Adipose tissue (tissue), 3 donors: ENCODE measurements at regions not wholly inside any gene's neighbourhood (a gene's known extent, or its start where the extent isn't known, plus 50 kb on each side); places are given as distances from the start of the nearest gene placed in this dataset.
"Not testable (repeated sequence)": the region's sequence is repeated elsewhere in the genome, so short reads cannot be mapped to it uniquely, and the experiment has no call there.

Experiments used
- H3K27ac ChIP-seq: one replicate; pipeline ENCODE4 v1.5.1; 2013; ENCODE audit warnings: low read depth, low read length
- WGBS, 3 donors: extraction: QIAGEN DNeasy Blood & Tissue Kit; methylation state at CpG; one replicate each; pipeline ENCODE4 v1.1.7; 2013; 5-methylcytosine and 5-hydroxymethylcytosine counted together
- donor health status: healthy with polysubstance abuse.
- donor health status: Bipolar disorder and iron deficiency.
- donor health status: healthy.

- WGBS, 3 donors: 59 to 87% (median 78%) methylated on average over 1 of the region's 1 CpG
These were observed 179.3 kb upstream of the ANKRD28 start for GRCh38 chr3:15977090-15977489.

GRCh38 chr3:15977598-15978232 lies 179.9 kb upstream of the ANKRD28 start:
- no peak overlapping the region for H3K27ac ChIP-seq
- 82 to 91% (median 86%) methylated on average over 5 to 6 of the region's 6 CpGs for WGBS, 3 donors

More at GRCh38 chr3:15977090-15977489, 179.3 kb upstream of the ANKRD28 start:
- H3K27ac ChIP-seq: no peak overlapping the region

GRCh38 chr3:15978801-15979200 lies 181.0 kb upstream of the ANKRD28 start:
- WGBS, 3 donors: 93 to 100% (median 95%) methylated on average over 2 of the region's 2 CpGs

DNA sequence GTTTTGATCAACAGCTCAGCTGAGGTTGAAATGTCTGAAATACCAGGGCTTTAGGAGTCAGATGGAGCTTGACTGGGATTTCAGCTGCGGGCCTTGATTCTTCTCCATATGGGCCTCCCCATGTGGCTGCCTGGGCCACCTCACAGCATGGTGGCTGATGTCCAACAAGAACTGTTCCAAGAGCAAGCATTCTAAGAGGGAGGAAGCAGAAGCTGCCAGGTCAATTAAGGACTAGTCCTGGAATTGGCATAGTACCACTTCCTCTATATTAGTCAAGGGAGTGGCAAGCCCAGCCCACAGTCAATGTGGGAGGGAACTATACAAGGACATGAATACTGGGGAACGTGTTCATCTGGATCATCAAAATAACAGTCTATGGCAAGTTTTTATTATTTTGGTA lies 181.7 kb upstream of the ANKRD28 start:
- no peak overlapping the region for H3K27ac ChIP-seq
- WGBS, 3 donors: 61 to 88% (median 77%) methylated on average over 2 of the region's 2 CpGs

More at GRCh38 chr3:15978801-15979200, 181.0 kb upstream of the ANKRD28 start:
- no peak overlapping the region for H3K27ac ChIP-seq

GRCh38 chr3:15979900-15980299 lies 182.1 kb upstream of the ANKRD28 start:
- H3K27ac ChIP-seq: no peak overlapping the region
- WGBS, 3 donors: 85 to 94% (median 87%) methylated on average over 3 of the region's 3 CpGs

- no peak overlapping the region for H3K27ac ChIP-seq
- WGBS, 3 donors: 72 to 90% (median 89%) methylated on average over 1 of the region's 1 CpG
These were observed 184.5 kb upstream of the ANKRD28 start for GRCh38 chr3:15982243-15982642.

GRCh38 chr3:15982667-15983196 lies 185.0 kb upstream of the ANKRD28 start:
- H3K27ac ChIP-seq: no peak overlapping the region

DNA sequence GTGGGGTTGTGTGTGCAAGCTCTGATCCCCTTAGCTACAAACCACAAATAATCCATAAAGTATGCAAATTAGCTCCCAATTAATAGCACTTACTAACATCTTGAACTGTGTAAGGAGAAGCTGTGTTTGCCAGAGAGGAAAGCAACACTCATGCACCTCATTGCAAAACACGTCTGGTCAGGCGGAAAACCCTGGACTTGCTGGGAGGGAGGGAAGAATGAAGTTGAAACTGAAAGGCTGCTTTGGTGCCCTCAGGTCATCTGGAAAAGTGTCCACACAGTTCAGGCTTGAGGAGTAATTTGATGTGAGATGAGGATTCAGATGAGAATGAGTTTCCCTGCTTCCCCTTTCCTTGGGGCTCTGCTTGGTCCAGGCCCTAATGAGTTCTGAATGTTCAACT lies 185.5 kb upstream of the ANKRD28 start:
- H3K27ac ChIP-seq: no peak overlapping the region
- 52 to 86% (median 63%) methylated on average over 2 of the region's 2 CpGs for WGBS, 3 donors

More at GRCh38 chr3:15982667-15983196, 185.0 kb upstream of the ANKRD28 start:
- 69 to 82% (median 81%) methylated on average over 10 of the region's 10 CpGs for WGBS, 3 donors

DNA sequence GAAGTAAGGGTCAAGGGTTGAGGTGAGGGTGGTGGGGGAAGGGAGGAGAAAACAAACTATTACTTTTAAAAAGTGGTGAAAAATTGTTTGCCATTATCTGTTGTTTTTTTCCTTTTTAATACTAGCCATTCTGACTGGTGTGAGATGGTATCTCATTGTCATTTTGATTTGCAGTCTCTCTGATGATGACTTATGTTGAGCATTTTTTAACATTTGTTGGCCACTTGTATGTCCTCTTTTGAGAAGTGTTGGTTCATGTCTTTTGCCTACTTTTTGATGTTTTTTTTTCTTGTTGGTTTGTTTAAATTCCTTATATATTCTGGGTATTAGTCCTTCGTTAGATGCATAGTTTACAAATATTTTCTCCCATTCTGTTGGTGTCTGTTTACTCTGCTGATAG lies 185.9 kb upstream of the ANKRD28 start:
- 85 to 95% (median 92%) methylated on average over 1 of the region's 1 CpG for WGBS, 3 donors

GRCh38 chr3:15989419-15989818 lies 185.1 kb upstream of the GALNT15 start:
- H3K27ac ChIP-seq: no peak overlapping the region
- WGBS, 3 donors: 83 to 97% (median 83%) methylated on average over 1 of the region's 1 CpG

More for the DNA sequence above, 185.9 kb upstream of the ANKRD28 start:
- no peak overlapping the region for H3K27ac ChIP-seq

DNA sequence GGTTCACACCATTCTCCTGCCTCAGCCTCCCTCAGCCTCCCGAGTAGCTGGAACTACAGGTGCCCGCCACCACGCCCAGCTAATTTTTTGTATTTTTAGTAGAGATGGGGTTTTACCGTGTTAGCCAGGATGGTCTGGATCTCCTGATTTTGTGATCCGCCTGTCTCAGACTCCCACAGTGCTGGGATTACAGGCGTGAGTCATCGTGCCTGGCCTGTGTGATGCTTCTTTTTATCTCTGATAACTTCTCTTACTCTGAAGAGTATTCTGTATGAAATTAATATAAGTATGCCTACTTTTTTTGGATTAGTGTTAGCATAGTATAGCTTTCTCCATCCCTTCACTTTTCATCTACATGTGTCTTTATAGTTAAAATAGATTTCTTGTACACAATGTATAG lies 180.8 kb upstream of the GALNT15 start:
- not testable (repeated sequence) for H3K27ac ChIP-seq
- WGBS, 3 donors: 88 to 96% (median 94%) methylated on average over 7 of the region's 7 CpGs

- not testable (repeated sequence) for H3K27ac ChIP-seq
- 95 to 98% (median 97%) methylated on average over 14 to 17 of the region's 17 CpGs for WGBS, 3 donors
These were observed 178.0 kb upstream of the GALNT15 start for GRCh38 chr3:15996496-15996895.

DNA sequence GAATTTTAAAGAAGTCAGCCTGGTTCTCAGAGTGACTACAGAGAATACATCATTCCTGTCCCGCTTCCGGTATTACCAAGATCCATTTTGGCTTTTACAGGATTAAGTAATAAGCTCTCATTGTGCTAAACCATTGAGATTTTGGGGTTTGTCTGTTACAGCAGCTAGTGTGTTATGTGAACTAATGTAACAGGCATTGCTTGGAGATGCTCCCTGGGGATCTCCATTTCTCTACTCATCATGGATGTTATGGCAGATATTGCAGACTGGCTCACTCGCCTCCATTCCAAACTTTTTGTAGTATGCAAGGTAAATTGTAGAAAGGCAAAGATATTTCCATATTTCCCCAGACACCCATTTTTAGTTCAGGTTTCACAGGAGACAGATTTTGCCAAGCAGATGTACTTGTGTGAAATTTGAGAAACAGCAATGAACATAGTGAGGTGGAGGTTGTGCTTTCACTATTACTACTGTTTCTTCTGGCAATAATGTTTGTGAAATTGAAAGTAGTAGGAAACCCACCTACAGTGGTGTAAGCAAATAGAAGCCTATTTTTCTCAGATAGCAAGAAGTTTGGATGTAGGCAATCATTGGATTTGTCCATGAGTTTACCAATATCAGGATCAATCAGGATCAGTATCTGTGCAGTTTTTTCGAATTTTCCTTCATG lies 177.1 kb upstream of the GALNT15 start:
- no peak overlapping the region for H3K27ac ChIP-seq
- WGBS, 3 donors: 81 to 93% (median 83%) methylated on average over 4 of the region's 4 CpGs

- H3K27ac ChIP-seq: no peak overlapping the region
- WGBS, 3 donors: 71 to 81% (median 71%) methylated on average over 3 of the region's 3 CpGs
These were observed 175.6 kb upstream of the GALNT15 start for GRCh38 chr3:15998911-15999310.

- 93 to 97% (median 95%) methylated on average over 3 of the region's 3 CpGs for WGBS, 3 donors
- no peak overlapping the region for H3K27ac ChIP-seq
These were observed 169.7 kb upstream of the GALNT15 start for GRCh38 chr3:16004812-16005211.

DNA sequence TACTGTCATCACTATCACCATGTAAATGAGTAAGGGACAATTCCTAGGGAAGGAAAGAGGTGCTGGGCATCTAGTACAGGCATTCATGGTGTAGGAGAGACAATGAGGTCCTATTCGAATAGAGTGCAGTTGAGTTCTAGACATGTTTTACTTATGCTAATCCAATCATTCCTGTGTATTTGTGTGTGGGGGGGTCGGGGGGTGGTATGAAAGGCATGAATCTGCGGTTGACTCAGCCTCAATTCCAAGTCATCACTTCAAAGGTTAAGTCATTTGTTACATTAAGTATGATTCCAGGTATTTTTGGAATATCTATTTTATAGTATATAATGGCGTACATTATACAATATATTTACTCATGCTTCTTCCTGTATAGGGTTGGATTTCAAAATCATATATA lies 163.1 kb upstream of the GALNT15 start:
- H3K27ac ChIP-seq: no peak overlapping the region
- WGBS, 3 donors: 90 to 93% (median 91%) methylated on average over 4 of the region's 4 CpGs

DNA sequence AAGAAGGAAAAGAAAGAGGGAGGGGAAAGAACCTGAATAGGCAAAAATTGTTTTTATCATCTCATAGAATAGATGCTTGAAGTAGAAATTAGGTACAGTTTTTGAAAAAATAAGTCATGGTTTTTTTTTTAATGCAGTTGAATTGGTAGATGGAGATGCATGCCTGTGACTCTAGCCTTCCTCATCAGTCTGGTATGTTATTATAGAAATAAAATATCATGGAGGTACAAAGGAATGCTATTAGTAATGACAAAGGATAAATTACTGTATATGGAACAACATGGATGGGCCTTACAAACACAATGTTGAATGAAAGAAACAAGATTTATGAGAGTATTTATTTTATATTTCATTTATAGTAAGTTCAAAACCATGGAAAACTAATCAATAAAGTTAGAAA lies 162.4 kb upstream of the GALNT15 start:
- no peak overlapping the region for H3K27ac ChIP-seq

GRCh38 chr3:16013568-16013967 lies 160.9 kb upstream of the GALNT15 start:
- H3K27ac ChIP-seq: no peak overlapping the region
- WGBS, 3 donors: 84 to 91% (median 90%) methylated on average over 2 of the region's 2 CpGs

GRCh38 chr3:16021801-16022200 lies 152.7 kb upstream of the GALNT15 start:
- H3K27ac ChIP-seq: not testable (repeated sequence)
- 82 to 87% (median 86%) methylated on average over 4 of the region's 4 CpGs for WGBS, 3 donors

- 87 to 94% (median 91%) methylated on average over 4 of the region's 4 CpGs for WGBS, 3 donors
These were observed 150.6 kb upstream of the GALNT15 start for GRCh38 chr3:16023881-16024280.

More at GRCh38 chr3:16023881-16024280, 150.6 kb upstream of the GALNT15 start:
- H3K27ac ChIP-seq: not testable (repeated sequence)
